Stimulated activated CD4-positive, alpha-beta T cell treated with anti-CD3 and anti-CD28 coated beads, Interleukin-12 subunit alpha, Interleukin-12 subunit beta, amount 100 ng/mL, for 48 hours (primary cell): ENCODE measurements at regions not wholly inside any gene's neighbourhood (a gene's known extent, or its start where the extent isn't known, plus 50 kb on each side); places are given as distances from the start of the nearest gene placed in this dataset.
"Not testable (repeated sequence)": the region's sequence is repeated elsewhere in the genome, so short reads cannot be mapped to it uniquely, and the experiment has no call there.

Experiments
- DNase-seq, 3 donors: peaks; one replicate each; pipeline ENCODE4 v3.0.0-alpha.2; 2020; ENCODE audit warnings: low read depth in 2 of 3, low spot score in 1 of 3

GRCh38 chr2:7420530-7420929, 503.3 kb downstream of the RNF144A start:
- no peak for DNase-seq

GRCh38 chr2:7424481-7424880, 507.3 kb downstream of the RNF144A start:
- DNase-seq: no peak

DNA sequence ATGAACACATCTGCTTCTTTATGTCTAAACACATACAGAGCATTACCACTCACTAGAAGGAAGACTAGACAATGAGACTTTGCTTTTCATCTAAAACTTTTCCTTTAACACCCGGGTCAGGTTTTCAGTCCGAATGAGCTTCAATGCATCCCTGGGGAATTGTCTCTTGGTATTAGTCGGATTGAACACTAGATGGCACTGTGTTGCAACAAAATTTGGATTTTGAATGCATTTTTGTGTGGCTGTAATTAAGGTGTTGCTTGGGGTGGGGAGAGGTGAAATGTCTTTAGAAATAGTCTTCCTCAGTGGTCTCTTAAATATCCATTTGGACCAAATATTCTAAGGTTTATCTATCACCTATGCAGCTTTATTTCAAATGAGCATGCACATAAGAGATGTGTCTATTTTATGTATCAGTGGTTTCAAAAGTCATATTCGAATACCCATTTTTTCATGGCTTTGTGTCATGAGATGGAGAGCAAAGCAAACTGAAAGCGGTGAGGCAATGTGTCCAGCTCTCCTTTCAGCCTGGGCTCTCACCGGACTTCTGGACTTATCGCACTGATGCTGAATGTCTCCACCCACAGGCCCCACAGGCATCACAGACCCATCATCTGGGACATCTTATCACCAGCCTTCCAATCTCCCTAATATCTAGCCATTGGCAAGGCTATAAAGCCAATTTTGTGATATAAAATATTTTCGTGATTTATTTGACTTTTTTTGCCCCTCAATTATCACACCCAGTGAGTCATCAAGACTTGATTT, 510.3 kb downstream of the RNF144A start:
- DNase-seq: no peak

GRCh38 chr2:7428454-7429204, 511.4 kb downstream of the RNF144A start:
- DNase-seq: no peak

- DNase-seq: no peak
These were observed 512.5 kb downstream of the RNF144A start for GRCh38 chr2:7429733-7430132.

GRCh38 chr2:7430421-7430868, 513.2 kb downstream of the RNF144A start:
- no peak for DNase-seq

DNA sequence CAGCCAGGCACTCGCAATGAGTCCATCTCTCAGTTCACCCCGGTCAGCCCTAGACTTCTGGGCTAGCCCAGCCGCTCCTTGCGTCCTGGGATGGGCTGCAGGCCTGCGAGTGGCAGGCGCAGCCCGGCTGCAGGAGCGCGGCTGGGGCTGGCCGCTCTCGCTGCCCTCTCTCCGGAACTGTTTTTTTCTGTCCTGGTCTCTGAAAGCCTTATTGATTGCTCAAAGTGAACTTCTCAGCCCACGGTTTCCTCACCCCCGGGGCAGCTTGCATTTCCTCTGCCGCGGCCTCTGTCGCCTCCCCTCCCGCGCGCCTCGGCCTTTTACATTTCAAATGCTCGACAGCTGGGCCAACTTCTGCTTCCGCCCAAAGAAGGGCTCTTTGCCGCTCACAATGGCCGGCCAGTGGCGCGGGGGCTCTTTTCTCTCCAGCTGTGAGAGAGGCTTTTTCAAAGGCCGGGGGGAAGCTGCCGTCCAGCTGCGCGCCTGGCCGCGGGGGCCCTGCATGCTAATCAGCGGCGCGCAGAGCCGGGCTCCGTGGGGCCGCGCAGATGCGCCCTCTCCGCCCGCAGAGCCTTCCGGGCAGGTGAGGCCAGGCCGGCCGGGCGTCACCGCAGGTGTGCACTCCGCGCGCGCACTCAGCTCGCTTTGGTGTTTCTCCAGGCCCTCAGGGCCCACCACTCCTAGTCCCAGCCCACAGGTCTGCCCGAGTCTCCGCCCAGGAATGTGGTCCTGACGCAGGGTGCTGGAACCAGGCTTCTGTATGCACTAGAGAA, 513.8 kb downstream of the RNF144A start:
- DNase-seq: peak in 2 of 3 donors; percentile 51 to 58

DNA sequence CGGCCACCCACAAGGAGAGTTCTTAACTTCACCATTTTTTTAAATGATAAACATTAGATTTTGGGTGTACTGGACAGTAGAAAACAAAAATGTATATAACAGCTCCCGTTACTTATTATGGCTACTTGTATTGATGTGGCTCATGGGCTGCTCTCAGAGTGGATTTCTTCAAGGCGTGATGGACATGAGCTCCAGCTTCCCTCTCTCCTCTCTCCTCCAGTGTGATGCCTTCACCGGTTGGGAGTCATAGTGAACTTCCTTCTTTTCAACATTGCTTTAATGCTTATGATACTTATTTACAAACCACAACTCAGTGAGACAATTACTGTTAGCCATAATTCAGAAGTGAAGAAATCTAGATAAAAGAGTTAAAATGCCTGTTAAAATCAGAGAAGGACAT, 515.2 kb downstream of the RNF144A start:
- DNase-seq: no peak

DNA sequence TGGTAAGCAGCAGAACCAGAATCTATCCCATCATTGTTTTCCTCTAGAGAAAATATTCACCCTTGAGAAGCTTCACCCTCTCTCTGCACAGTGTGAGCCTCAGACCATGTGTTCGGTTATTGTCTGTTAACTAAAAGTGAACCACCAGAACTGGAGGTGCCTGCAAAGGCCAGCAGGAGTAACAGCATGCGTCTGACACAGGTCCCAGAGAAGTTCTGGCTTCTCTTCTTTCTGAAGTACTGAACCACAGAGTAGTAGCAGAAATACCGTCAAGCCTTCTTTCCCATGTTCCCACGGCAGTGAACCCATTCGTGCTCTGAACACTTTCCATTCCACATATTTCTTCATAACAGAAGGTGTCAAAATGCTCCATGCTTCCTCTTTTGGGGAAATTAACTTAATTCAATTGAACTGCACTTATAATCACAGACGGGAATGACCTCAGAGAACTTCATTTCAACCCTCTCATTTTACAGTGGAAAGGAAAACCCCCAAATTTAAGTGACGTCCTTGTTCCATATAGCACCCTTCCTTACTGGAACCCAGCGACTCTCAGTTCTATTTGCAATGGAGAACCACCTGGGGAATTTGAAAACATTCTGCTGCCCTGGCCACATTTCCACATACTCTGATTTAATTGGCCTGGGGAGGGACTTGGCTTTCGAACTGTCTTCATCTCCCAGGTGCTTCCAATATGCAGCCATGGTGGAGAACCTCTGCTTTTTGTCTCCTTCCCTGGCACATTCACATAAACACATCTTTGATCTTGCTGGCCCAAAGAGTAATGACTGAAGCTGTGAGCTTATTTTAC, 519.1 kb downstream of the RNF144A start:
- DNase-seq: peak in 1 of 3 donors; percentile 31

GRCh38 chr2:7437141-7437540, 519.9 kb downstream of the RNF144A start:
- no peak for DNase-seq

GRCh38 chr2:7437716-7438632, 520.8 kb downstream of the RNF144A start:
- peak in 1 of 3 donors; percentile 28 for DNase-seq

DNA sequence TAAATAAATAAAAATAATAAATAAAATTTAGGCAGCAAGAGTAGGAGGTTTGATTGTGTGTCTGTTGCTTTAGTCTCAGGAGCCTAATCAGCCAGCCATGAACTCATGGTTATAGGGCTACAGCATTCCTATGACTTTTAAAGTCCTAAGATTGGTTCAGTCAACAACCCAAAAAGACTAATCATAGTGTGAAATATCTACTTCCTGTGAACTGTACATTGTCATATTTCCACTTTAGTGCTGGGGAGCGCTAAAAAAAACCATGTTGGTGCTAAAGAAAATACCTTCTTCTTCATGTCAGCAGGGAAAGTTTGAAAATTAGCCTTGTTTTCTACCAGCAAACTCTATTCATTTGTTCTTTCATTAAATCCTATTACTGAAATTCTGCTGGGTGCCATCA, 521.6 kb downstream of the RNF144A start:
- DNase-seq: no peak

DNA sequence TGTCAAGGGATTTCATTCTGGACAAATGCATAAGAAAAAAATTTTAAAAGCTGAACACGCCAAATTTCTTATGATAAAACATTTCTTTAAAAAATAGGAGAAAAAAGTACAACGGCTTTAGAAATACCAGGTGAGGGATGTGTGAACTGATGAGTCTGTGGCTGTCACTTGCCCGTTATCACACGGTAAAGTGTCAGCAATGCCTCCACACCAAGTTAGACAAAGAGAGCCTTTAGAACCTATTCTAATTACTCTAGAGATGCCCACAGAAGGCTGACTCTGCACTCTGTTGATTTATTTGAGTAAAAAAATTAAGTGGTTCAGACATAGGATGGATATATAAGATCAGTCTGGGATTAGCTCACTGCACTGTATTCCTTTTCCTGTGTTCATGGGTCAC, 523.8 kb downstream of the RNF144A start:
- no peak for DNase-seq

DNA sequence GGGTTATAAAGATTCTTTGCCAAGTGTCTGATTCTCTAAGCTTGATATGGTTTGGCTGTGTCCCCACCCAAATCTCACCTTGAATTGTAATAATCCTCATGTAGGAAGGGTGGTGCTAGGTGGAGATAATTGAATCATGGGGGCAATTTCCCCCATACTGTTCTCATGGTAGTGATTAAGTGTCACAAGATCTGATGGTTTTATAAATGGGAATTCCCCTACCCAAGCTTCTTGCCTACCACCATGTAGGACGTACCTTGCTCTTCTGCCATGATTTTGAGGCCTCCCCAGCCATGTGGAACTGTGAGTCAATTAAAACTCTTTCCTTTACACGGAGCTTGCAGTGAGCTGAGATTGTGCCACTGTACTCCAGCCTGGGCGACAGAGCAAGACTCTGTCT, 524.6 kb downstream of the RNF144A start:
- DNase-seq: not testable (repeated sequence)

GRCh38 chr2:7444626-7445025, 527.4 kb downstream of the RNF144A start:
- DNase-seq: no peak

DNA sequence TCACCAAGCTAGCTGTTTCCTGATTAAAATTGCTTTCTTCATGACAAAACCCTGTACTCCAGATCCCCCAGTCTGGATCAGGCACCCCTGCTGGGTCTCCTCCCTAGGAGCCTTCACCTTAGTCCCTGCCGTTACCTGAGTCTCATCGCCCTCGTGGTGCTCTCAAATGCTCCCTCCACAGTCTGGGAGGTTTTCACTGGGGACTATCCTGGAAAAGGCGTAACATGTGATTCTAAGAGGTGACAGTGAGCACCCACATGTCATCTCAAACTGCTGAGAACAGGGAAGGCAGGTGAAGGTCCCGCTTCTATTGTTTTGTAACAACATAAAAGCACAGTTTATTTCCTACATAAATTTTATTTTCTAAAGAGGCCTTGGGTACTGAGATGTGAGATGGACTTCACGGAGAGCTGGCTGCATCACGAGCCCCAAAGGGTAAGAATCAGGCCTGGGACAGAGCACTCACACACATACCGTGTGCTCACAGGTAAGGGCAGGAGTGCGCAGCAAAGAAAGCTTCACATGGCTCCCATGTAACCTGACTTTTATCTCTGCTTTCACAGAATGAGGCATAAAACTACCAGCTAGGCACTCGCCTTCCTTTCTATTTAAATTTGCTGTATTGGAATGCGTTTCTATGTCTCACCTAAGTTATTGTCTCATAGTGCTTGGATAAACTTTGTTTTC, 531.5 kb downstream of the RNF144A start:
- DNase-seq: no peak

DNA sequence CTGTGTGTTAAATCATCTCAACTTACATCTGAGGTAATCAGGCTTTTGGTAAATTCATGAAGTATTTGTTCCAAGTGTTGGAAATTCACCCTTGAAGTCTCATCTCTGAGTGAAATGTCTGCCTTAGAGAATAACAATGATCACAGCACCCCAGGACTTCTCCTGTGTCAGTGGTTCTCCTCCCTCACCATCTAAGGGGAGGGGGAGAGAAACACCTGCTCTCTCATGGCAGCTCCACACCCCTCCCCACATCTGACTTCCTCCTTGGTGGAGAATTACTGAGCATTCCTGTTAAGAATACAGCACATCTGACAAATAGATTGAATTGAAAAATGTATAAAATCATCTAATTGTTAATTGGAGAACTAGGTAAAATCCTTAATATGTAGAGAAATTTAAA, 532.1 kb downstream of the RNF144A start:
- no peak for DNase-seq

- peak in 2 of 3 donors; percentile 51 to 73 for DNase-seq
These were observed 533.1 kb downstream of the RNF144A start for GRCh38 chr2:7450188-7450832.

GRCh38 chr2:7450833-7451190, 533.6 kb downstream of the RNF144A start:
- peak in 1 of 3 donors; percentile 31 for DNase-seq
